A673 (cell line): ENCODE measurements at regions not wholly inside any gene's neighbourhood (a gene's known extent, or its start where the extent isn't known, plus 50 kb on each side); places are given as distances from the start of the nearest gene placed in this dataset.

ENCODE experiments used
- BruUV-seq: library from RNA; stranded (reverse); fragments of 400-500 nt; replicated peaks from 2 replicates; lab custom pipeline; 2021; lab: Mats Ljungman, UMichigan
- CTCF ChIA-PET: fragments of 300-600 bp; sonication (Branson Sonifier 250); formaldehyde crosslinking; loops from one replicate; lab custom pipeline; 2022; ENCODE audit warnings: antibody characterized with exemption; lab: Charles Lee
- POLR2A ChIA-PET: fragments of 300-600 bp; sonication (Branson Sonifier 250); formaldehyde crosslinking; loops from one replicate; lab custom pipeline; 2022; ENCODE audit warnings: antibody characterized with exemption; ENCODE audit not compliant: low non-redundant PET; lab: Charles Lee
- DNase-seq: peaks from one replicate; pipeline ENCODE4 v3.0.0-alpha.2; 2015; ENCODE audit warnings: low spot score
- H3K27ac ChIP-seq: fragments of 200-600 bp; sonication (generic); 2 replicates; pipeline ENCODE4 v1.5.1; 2016; ENCODE audit warnings: mixed run types, low read depth, mild to moderate bottlenecking, mixed read lengths, antibody characterized with exemption, low read length; ENCODE audit not compliant: poor library complexity, severe bottlenecking
- H3K27me3 ChIP-seq: fragments of 200-600 bp; sonication (generic); replicated peaks from 2 replicates; pipeline ENCODE4 v1.6.1; 2017; ENCODE audit warnings: mixed run types, low read depth, mild to moderate bottlenecking, mixed read lengths, antibody characterized with exemption, low read length; ENCODE audit not compliant: insufficient read depth, poor library complexity
- H3K36me3 ChIP-seq: fragments of 200-600 bp; sonication (generic); 2 replicates; pipeline ENCODE4 v1.6.1; 2016; ENCODE audit warnings: mixed run types, mild to moderate bottlenecking, mixed read lengths, antibody characterized with exemption, low read length; ENCODE audit not compliant: insufficient read depth, poor library complexity, severe bottlenecking
- H3K4me1 ChIP-seq: fragments of 200-600 bp; sonication (generic); 2 replicates; pipeline ENCODE4 v1.6.1; 2017; ENCODE audit warnings: mixed run types, mild to moderate bottlenecking, mixed read lengths, antibody characterized with exemption, low read length; ENCODE audit not compliant: insufficient read depth, poor library complexity, severe bottlenecking
- H3K4me3 ChIP-seq: fragments of 200-600 bp; sonication (generic); 2 replicates; pipeline ENCODE4 v1.5.1; 2016; ENCODE audit warnings: low read depth, mixed run types, mild to moderate bottlenecking, mixed read lengths, low read length; ENCODE audit not compliant: poor library complexity, severe bottlenecking
- H3K9me3 ChIP-seq: fragments of 200-600 bp; sonication (generic); 2 replicates; pipeline ENCODE4 v1.6.1; 2016; ENCODE audit warnings: mixed run types, low read depth, mild to moderate bottlenecking, mixed read lengths, antibody characterized with exemption, low read length; ENCODE audit not compliant: poor library complexity, severe bottlenecking
- EZH2 ChIP-seq: fragments of 200-600 bp; sonication (generic); IDR thresholded peaks from 2 replicates; pipeline ENCODE4 v1.6.1; 2017; ENCODE audit warnings: borderline replicate concordance, low read depth, mild to moderate bottlenecking, mixed read lengths, antibody characterized with exemption, low read length; ENCODE audit not compliant: poor library complexity, severe bottlenecking
- intact Hi-C: fragments of 100-400 bp; cut with micrococcal nuclease; formaldehyde crosslinking; loops from one replicate; pipeline ENCODE4 v1.10.0; 2022; ENCODE audit not compliant: unreplicated experiment
- TF ChIP-seq, protein P1 (sequence below): fragments of 300-800, 200-600 bp; sonication (generic); conservative IDR thresholded peaks from 2 replicates; pipeline ENCODE4 v1.5.1; 2017; ENCODE audit warnings: low read depth, mild to moderate bottlenecking, antibody characterized with exemption, low read length, moderate library complexity, mixed read lengths

- BruUV-seq = no TSS peak
- H3K4me3 ChIP-seq = no peak overlapping the region
- CTCF ChIA-PET = no interaction called here
- POLR2A ChIA-PET = no interaction called here
- TF ChIP-seq, protein P1, sequence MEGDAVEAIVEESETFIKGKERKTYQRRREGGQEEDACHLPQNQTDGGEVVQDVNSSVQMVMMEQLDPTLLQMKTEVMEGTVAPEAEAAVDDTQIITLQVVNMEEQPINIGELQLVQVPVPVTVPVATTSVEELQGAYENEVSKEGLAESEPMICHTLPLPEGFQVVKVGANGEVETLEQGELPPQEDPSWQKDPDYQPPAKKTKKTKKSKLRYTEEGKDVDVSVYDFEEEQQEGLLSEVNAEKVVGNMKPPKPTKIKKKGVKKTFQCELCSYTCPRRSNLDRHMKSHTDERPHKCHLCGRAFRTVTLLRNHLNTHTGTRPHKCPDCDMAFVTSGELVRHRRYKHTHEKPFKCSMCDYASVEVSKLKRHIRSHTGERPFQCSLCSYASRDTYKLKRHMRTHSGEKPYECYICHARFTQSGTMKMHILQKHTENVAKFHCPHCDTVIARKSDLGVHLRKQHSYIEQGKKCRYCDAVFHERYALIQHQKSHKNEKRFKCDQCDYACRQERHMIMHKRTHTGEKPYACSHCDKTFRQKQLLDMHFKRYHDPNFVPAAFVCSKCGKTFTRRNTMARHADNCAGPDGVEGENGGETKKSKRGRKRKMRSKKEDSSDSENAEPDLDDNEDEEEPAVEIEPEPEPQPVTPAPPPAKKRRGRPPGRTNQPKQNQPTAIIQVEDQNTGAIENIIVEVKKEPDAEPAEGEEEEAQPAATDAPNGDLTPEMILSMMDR = no peak
- no peak overlapping the region for H3K27ac ChIP-seq
- no peaks in the 10 kb centered on the region for H3K9me3 ChIP-seq
- H3K27me3 ChIP-seq = peaks cover 8% of the 10 kb centered on the region
- no peaks in the 10 kb centered on the region for H3K4me1 ChIP-seq
- H3K36me3 ChIP-seq = no peaks in the 10 kb centered on the region
- intact Hi-C loops = no loop called here
- no peak for DNase-seq
Observed at GRCh38 chr4:148686449-148686848, 244.2 kb upstream of the NR3C2 start.

DNA sequence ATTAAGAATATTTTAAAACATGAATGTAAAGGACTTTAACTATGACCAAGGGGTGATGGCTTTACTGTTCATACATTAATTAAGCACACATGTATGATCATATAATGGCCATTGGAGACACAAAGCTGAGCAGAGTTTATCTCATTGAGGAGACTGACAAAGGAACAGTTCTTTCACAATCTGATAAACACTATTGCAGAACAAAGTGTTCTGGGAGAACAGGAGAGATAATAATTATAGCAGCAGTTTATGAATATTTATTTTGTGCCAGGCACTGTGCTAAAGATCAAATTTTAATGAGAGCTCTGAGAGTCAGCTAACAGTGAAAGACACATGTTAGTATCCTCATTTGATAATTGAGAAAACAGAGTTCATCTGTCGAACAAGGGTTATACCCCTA lies 242.4 kb upstream of the NR3C2 start:
- TF ChIP-seq EZH2 = no peak
- no peak overlapping the region for H3K4me3 ChIP-seq
- H3K27me3 ChIP-seq = peaks cover 6% of the 10 kb centered on the region
- POLR2A ChIA-PET = no interaction called here
- no peak overlapping the region for H3K27ac ChIP-seq
- intact Hi-C loops = no loop called here
- BruUV-seq = no TSS peak
- no peak for DNase-seq
- H3K4me1 ChIP-seq = no peaks in the 10 kb centered on the region
- H3K9me3 ChIP-seq = no peaks in the 10 kb centered on the region
- no peaks in the 10 kb centered on the region for H3K36me3 ChIP-seq
- CTCF ChIA-PET = no interaction called here

DNA sequence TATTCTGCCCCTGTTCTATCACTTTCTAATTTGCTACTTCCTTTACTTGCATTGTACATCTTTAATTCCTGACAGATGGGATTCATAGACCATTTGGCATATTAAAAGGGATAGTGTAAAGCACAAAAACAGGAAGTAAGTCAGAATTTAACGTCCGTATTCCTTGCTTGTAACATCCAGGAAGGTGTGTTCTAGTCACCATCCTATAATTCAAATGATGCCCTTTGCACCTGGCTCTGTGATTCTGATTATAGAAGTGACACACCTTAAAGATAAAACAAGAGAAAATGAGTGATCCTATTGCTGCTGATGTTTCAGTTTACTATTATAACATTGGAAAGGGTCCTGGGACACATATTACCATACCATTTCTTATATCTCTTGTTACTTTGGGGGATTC lies 238.7 kb upstream of the NR3C2 start:
- ChIA-PET POLR2A (no interaction called here), CTCF (no interaction called here)
- no peaks in the 10 kb centered on the region for H3K4me1 ChIP-seq
- no peak overlapping the region for H3K27ac ChIP-seq
- TF ChIP-seq, protein P1 = no peak
- TF ChIP-seq EZH2 = no peak
- no peak for DNase-seq
- no peaks in the 10 kb centered on the region for H3K36me3 ChIP-seq
- no peaks in the 10 kb centered on the region for H3K9me3 ChIP-seq
- no peaks in the 10 kb centered on the region for H3K27me3 ChIP-seq
- H3K4me3 ChIP-seq = no peak overlapping the region
- BruUV-seq = no TSS peak
- intact Hi-C loops = no loop called here

DNA sequence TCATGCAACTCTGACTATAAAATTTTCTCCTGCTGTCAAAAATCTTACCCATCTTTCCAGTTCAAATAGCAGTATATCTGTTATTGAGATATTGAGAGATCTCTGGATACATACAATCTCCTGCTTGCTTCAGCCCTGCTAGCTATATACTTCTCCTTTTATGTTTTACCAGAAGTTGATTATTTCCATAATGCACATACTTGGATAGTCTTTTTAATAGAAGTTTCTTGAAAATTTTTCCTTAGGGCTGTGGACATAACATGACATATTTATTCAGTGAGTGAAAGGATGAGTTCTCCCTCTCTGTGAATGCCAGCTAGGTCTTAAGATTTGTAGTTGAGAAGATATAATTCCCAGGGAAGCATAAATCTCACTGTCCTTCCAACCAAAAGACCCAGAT lies 234.1 kb upstream of the NR3C2 start:
- BruUV-seq = no TSS peak
- H3K27ac ChIP-seq = no peak overlapping the region
- intact Hi-C loops = no loop called here

More for the DNA sequence above, 234.1 kb upstream of the NR3C2 start:
- no peak overlapping the region for H3K4me3 ChIP-seq
- ChIA-PET POLR2A (no interaction called here), CTCF (no interaction called here)
- DNase-seq = no peak
- no peaks in the 10 kb centered on the region for H3K36me3 ChIP-seq
- H3K27me3 ChIP-seq = no peaks in the 10 kb centered on the region
- H3K9me3 ChIP-seq = no peaks in the 10 kb centered on the region
- H3K4me1 ChIP-seq = no peaks in the 10 kb centered on the region
- TF ChIP-seq, protein P1 = no peak
